ENCODE measurements at regions not wholly inside any gene's neighbourhood (a gene's known extent, or its start where the extent isn't known, plus 50 kb on each side); places are given as distances from the start of the nearest gene placed in this dataset.
A peak's percentile ranks its signal among the peaks of the same experiment; 100 is the strongest.
"Not testable (repeated sequence)": the region's sequence is repeated elsewhere in the genome, so short reads cannot be mapped to it uniquely, and the experiment has no call there.

- CTCF ChIA-PET; H3K4me3 Mint-ChIP-seq; H3K36me3 Mint-ChIP-seq (ENCODE audit: low read depth); H3K27ac Mint-ChIP-seq; DNase-seq; H3K9me3 Mint-ChIP-seq (ENCODE audit: insufficient read depth); H3K27me3 Mint-ChIP-seq (ENCODE audit: low read depth); H3K4me1 Mint-ChIP-seq (ENCODE audit: low read depth); POLR2A ChIA-PET: not testable (repeated sequence)
- peak; percentile 47 for ATAC-seq
Observed at GRCh38 chr16:32740766-32741499, 65.0 kb upstream of the TP53TG3 start.
